ENCODE measurements at regions not wholly inside any gene's neighbourhood (a gene's known extent, or its start where the extent isn't known, plus 50 kb on each side); places are given as distances from the start of the nearest gene placed in this dataset.

DNA sequence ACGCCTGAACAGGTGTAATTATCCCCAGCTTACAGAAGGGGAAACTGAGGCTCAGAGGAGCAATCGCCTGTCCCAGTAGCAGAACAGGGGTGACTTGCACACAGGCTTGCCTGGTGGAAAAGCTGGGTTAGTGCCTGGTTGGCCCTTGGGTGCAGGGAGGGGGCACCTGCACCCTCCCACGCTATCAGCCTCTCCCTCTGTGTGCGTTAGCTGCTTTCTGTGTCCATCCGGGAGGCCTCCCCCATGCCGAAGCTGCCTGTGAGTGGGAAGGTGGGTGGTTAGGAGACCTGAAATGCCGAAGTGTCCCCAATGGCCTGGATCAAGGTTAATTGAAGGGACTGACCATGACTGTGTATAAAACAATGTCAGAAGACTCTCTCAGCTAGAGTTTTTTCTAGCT is 295.0 kb downstream of the ZNF536 start:
- DNase-seq (ENCODE audit: low spot score): no peak

- peak; percentile 28 for DNase-seq (ENCODE audit: low spot score)
Observed at GRCh38 chr19:30666301-30666803, 294.2 kb downstream of the ZNF536 start.

DNA sequence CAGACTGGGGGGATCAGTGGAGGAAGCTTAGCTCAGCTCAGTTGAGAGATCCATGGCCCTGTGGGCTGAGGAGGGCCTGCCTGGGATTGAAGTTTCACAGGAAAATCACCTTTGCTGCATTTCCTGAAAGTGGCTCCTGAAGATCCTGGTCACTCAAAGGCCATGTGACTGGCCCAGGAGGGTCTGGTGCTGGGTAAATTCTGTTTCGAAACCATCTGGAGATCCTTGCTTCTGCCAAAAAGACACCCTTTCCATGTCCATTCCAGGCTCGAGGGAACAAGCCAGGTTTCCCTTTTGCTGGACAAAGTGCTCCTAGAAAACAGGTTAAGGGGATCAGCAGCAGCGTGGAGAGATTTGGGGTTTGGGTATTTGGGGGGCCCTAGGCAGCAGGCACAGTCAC is 293.3 kb downstream of the ZNF536 start:
- DNase-seq (ENCODE audit: low spot score): no peak

- DNase-seq (ENCODE audit: low spot score): no peak
Observed at GRCh38 chr19:30663611-30664174, 291.5 kb downstream of the ZNF536 start.

GRCh38 chr19:30662211-30662861 is 290.2 kb downstream of the ZNF536 start:
- peak; percentile 22 for DNase-seq (ENCODE audit: low spot score)

DNA sequence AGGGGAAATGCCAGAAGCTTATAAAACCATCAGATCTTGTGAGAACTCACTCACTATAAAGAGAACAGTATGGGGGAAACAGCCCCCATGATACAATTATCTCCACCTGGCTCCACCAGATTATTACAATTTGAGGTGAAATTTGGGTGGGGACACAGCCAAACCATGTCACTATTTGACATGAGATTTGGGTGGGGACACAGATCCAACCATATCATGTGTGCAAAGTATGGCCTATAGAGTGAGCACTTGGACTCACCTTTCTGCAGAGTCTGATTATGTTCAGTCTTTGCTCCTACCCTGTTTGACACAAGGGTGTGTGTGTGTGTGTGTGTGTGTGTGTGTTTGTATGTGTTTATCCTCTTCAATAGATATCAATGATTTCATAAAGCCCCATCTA is 287.5 kb downstream of the ZNF536 start:
- DNase-seq (ENCODE audit: low spot score): no peak

GRCh38 chr19:30656520-30657100 is 284.4 kb downstream of the ZNF536 start:
- no peak for DNase-seq (ENCODE audit: low spot score)

GRCh38 chr19:30653646-30654386 is 281.6 kb downstream of the ZNF536 start:
- DNase-seq (ENCODE audit: low spot score): no peak

- DNase-seq (ENCODE audit: low spot score): no peak
Observed at GRCh38 chr19:30652751-30653150, 280.6 kb downstream of the ZNF536 start.

DNA sequence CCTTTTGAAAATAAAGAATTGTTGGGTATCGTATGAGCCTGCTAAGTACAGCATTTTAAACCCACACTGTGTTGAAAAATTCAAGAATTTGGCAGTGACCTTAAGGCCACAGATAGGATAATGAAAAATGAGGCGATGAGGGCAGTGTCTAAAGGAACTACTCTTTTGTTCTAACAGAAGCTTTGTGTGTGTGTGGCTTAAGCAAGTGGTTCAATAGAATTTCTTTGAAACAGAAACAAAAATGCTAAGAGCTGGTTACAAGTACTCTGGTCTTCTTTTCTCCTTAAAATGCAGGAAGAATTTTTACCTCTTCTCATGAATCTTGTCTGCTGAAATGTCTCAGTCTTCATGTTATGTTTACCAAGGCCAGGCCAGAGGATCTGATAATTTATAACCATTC is 279.5 kb downstream of the ZNF536 start:
- DNase-seq (ENCODE audit: low spot score): no peak

DNA sequence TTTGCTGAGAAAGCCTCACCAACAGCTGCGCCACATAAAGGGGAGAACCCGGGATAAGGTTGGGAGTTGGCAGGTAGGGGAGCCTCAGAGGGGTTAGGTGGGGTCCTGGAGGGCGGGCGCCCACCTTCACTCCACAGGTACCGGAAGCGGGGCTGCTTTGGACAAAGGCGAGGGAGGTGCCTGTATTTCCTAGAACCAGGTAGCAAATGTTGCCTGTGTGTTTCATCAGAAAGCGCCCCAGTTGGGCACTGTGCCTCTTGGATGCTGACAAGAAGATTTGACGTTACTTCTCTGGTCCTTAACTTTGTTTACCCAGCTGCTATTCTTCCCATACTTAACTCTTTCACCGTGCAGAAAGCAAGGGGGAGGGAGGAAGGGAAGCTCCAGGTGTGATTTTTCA is 278.9 kb downstream of the ZNF536 start:
- no peak for DNase-seq (ENCODE audit: low spot score)

- peak; percentile 60 for DNase-seq (ENCODE audit: low spot score)
Observed at GRCh38 chr19:30649934-30650614, 277.9 kb downstream of the ZNF536 start.

DNA sequence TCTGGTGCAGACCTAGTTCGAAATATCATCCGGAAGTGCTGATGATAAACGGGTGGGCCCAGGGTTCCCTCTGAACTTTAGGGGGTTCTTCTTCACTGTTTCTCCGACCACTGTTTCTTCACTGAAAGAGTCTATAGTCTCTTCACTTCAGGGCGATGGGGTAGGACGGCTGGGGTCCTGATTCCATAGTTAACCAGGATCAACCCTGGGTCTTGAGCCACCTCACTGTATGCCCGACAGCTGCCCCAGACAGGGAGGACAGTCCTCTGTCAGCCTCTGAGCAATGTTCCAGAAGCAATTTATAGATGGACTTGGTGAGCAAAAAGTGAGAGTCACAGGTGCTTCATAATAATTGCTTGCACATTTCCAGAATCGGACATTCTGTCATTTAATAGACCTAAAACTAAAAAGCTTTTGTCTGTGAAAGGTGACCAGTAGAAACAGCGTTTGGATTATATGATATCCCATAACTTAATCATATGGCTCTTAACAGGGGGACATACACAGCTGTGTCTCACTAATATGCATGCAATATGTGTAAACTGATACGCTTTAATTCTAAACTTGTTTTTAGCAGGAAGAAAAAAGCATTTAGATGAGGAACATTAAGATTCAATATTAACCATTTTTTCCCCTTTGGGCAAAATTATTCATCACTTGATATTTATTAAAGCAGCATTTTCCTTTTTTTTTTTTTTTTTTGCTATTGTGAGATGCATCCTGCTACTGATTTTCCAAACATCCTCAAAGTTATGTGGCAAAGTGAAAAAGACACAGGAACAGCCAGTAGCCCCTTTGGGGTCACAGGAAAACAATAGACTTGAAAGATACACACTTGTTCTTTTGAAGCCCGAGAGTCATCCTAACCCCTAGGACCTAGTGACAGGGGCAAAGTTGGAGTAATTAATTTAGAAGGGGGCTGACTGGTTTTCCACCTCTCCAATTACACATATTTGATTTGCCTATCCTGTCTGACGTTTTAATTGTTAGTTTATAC is 277.0 kb downstream of the ZNF536 start:
- no peak for DNase-seq (ENCODE audit: low spot score)

DNA sequence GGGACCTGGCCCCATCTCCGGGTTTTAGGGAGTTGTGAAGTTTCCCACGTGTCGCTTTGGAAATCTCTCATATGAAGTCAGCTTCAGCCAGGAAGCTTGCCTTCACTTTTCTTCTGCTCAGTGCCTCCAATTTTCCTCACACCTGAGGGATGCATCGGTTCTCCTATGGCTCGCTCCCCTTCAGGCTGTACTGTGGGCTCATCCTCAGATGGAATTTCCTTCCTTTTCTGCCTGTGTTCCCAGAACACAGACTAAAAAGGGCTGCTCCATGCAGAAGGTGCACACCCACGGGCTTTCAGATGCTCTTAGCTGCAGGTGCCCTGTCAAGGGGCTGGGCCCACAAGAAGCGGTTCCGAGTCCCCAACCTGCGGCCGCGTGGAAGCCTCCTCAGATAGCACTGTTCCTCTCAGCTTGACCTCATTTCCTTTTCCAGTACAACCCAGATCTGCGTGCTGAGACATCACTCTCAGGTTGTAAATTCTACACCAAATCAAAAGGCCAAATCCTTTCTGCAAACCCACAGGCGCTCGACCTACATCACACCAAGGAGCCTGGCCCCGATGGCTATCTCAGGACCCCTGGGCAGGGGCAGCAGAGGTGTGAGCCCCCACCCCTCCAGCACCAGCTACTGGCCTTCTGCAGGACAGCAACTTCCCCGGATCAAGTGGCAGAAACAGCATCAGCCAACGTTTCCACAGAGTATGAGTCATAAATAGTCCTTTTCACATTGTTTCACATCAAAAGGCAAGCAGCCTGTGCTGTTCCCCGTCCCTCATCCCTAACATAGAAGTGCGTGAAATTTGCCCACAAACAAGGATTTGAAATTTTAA is 275.9 kb downstream of the ZNF536 start:
- DNase-seq (ENCODE audit: low spot score): no peak

DNA sequence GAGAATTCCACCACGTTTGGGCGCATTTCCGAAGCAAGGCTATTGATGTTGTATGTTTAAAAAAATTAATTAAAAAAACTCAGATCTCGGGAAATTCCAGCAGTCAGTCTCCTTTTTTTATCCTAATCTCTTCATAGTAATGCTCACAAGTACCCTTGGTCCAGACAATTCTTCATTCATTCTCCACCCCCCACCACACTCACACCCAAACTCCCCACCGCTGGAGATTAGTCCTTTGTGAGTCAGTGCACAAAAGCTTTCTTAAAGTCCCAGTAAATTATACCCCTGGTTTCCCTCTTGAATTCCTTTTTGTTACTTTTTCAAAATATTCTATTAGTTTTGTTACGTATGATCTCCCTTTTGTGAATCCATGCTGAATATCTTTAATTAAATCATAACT is 274.6 kb downstream of the ZNF536 start:
- DNase-seq (ENCODE audit: low spot score): no peak

GRCh38 chr19:30645946-30646577 is 273.9 kb downstream of the ZNF536 start:
- no peak for DNase-seq (ENCODE audit: low spot score)

DNA sequence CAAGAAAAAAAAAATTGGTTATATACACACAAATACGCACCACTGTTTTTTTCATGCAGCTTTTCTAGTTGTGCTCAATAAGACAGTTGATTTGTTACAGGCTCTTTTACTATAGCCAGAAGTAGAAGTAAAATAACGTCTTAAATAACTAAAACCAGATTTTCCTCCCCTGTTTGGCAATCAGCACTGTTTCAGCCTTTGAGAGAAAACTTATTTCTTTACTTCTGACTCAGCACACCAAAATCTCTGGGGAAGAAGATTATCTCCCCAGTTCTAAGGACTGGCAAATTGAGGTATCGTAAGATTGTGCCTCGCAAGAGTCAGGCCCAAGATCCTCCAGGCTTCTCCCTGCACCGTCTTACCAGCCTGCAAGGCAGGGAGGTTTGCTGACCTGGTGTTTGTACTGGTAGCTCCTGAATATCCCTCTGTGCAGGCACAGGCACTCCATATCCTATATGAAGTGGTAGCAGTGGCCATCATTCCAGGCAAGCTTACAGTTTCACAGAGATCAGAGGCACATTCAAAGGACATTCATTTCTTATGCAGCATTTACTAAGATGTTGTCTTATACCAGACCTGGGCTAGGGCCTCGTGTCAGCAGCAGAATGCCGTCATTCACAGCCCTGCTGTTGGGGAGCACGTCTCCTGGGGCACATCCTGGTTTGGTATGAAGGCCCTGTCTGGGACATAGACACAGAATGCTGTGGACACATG is 268.2 kb downstream of the ZNF536 start:
- peak; percentile 69 for DNase-seq (ENCODE audit: low spot score)

DNA sequence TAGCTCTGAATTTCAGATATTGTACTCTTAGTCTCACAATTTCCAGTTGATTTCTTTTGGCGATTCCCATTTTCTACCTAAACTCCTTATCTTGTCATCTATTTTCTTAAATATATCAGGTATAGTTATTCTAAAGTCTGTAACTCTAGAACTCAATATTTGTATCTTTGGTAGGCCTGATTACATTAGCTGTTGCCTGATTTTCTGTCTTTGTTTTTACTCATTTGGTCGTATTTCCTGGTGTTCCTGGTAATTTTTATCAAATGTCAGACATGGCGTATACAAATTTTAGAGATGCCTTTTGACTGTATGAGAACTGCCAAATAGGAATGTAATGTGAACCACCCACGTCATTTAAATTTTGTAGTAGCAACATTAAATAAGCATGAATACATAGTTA is 266.7 kb downstream of the ZNF536 start:
- no peak for DNase-seq (ENCODE audit: low spot score)

DNA sequence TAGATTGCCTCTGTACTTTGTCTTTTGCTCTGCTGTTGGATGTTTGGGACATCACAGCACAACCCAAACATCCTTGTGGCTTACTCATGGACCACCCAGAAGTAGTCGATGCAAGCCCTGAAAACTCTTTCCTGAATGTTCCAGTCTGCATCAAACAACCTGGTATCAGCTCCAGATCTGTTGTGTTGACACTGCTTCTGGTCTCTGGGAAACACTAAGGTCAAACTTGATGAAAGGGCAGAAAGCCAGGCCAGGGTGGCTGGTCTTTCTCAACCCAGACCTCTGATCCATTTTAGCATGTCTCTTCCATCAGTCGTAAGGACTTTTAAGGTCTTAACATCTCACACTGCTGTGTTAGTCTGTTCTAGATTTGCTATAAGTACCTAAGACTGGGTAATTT is 265.7 kb downstream of the ZNF536 start:
- no peak for DNase-seq (ENCODE audit: low spot score)
